Esophagus squamous epithelium (tissue), 4 donors: ENCODE measurements at regions not wholly inside any gene's neighbourhood (a gene's known extent, or its start where the extent isn't known, plus 50 kb on each side); places are given as distances from the start of the nearest gene placed in this dataset.

ENCODE experiments used
- CTCF ChIP-seq, 6 experiments: fragments of 450-650 bp in 4 of 6; fragments of 200-600 bp in 2 of 6; sonication (generic) in 2 of 6; IDR thresholded peaks; one replicate each; pipeline ENCODE4 v1.5.1; 2016 to 2019; ENCODE audit warnings: antibody characterized with exemption in 6 of 6, mild to moderate bottlenecking in 4 of 6, moderate library complexity in 4 of 6
- POLR2A ChIP-seq, 4 donors: fragments of 450-650 bp; IDR thresholded peaks; one replicate each; pipeline ENCODE4 v1.6.1; 2017; ENCODE audit warnings: antibody characterized with exemption in 4 of 4, mild to moderate bottlenecking in 4 of 4, moderate library complexity in 3 of 4

- TF ChIP-seq CTCF (IDR thresholded peaks at IDR 0.05) (no peak), POLR2A (IDR thresholded peaks at IDR 0.05) (no peak)
These were observed 107.2 kb downstream of the DACT2 start for GRCh38 chr6:168212362-168212761.
